A172 (cell line): ENCODE measurements at regions not wholly inside any gene's neighbourhood (a gene's known extent, or its start where the extent isn't known, plus 50 kb on each side); places are given as distances from the start of the nearest gene placed in this dataset.

Experiments
- DNase-seq: peaks from one replicate; pipeline ENCODE4 v3.0.0-alpha.2; 2015; ENCODE audit warnings: low spot score

DNA sequence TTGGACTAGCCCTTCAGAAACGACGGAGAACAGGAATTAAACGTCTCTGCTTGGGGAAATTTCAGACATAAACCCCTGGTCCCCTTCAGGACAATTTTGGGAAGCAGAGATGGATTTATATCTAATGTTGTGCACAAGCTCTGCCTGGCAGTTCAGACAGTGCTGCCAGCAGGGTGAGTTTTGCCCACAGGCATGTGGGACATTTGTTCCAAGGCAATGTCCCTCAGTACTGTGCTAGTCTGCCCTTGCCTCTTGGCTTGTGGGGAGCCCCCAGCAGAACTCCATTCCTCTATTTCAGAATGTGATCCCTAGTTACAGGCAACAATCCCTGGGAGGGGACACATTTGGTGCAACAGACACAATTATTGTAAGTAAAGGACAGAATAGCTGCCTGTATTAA, 76.5 kb upstream of the GPR12 start:
- DNase-seq: no peak

DNA sequence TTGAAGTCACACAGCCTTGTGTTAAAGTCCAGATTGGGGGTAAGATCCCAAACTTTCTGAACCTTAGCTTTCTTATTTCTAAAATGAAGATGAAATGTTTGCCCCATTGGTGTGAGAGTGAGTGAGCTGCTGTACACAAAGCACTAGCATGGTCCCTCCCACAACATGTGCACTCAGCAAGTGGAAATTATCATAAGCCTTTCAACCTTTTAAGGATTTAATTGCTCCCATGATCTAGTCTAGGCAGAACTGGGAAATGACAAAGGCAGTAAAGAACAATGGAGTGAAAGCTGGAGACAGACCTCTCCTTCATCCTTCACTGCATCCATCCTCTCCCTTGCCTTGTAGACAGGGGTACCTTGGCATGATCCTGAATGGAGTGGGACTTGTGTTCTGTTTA, 76.0 kb upstream of the GPR12 start:
- DNase-seq: no peak

DNA sequence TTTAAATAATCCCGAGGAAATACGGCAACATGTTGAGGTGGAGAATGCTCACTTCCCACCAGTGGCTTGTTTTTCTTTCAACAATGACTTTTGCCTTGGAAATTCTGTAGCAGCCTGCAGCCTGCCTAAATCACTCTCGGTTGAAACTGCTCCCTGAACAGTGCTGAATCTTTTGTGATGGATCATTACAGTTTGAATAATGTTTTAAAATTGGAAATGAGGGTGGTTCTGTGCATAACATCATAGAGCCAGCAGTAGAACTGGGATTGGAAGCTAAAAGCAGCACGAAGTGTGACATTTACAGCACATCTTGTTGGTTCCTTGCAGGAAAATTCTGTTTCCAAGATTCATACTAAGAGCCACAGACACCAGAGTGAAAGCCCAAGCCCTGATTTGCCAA, 74.1 kb upstream of the GPR12 start:
- DNase-seq: no peak

DNA sequence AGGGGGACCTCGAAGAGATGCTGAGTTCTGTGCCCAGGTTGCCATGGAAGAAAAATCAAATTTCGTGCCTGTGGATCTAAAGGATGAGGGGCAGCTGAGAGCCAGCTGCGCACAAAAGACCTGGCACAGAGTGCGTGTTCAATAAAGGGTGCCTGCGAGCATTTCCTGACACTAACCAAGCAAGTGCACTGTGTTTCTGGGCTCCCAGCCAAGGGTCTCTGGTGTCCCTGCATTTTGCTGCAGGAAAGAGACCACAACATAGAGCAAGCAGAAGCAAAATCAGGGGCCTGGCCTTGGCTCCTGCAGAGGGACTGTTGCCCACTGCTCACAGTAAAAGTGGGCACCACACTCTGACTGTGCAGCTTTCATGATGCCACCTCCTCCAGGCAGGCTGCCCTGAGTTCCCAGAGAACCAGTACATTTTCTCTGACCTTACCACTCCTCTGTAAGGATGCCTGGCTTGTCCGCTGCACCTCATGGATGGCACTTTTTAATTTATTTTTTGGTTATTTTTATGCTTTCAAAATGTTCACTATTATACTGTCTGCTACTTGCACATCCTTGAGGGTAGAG, 70.8 kb upstream of the GPR12 start:
- no peak for DNase-seq

DNA sequence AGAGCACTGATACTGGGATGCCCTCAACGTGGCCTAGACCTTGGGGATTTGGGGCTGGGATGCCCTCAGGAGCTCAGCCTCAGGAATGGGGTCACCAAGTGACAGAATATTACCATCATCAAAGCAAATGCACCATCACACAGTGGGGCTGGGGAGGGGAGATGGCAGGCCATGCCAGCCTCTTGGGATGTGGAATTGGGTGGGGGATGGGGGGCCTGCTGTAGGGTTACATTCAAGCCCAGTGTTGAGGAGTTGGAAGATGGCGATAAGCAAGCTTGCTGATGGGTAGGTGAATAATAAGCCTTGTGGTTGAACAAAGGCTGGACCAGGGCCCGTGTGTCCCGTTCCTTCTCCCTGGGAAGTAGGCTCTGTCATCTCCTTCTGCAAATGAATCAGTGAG, 69.1 kb upstream of the GPR12 start:
- no peak for DNase-seq

DNA sequence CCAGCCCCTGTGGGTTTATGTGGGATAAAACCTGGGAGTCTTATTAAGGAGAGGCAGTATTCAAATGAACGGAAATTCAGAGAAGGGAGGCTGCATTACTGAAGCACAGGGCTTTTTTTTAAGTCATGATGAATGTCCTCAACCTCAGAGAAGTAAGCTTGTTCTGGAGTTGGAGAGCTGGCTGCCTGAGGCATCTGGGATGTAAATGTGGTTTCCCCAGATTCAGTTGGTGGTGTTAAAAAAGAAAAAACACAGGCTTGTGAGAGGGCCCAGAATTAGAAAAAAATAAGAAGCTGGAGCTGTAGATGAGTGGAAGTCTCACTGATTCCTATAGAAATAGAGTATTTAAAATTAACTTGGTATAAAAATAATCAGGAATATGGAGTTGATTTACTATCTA, 64.0 kb upstream of the GPR12 start:
- DNase-seq: no peak

DNA sequence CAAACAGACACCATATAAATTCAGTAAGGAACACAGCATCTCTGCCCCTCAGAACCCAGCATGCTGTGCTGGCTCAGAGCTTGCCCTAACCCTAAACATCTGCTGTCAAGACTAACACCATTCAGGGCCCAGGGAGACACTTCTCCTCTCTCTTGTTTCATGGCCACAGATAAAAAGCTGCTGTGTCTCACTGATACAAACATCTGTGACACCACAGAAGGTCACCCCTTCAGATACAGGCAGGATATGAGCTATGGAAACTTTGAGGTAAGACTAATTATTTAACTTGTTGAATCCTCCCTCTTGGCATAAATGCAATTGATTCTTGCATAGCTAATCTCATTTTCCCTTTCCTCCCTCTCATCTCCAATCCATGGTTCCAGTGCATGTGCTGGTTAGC, 61.6 kb upstream of the GPR12 start:
- no peak for DNase-seq

DNA sequence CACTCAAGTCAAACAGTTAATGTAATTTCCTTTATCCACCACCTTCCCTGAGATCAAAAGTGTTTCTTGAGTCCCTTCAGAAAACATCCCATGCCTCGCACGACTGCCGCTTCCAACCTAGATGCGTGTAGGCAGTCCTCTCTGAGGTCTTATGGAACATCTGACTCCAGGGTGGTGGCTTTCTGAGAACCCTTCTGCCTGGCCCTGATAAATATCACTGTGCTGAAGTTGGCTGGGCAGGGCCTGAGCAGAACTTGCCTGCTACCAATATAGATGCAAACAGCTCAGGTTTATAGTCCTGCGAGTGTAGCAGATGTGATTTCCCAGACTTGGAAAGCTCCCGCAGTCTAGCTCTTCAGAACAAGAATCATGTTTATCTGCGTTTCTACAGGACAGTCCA, 61.1 kb upstream of the GPR12 start:
- no peak for DNase-seq

DNA sequence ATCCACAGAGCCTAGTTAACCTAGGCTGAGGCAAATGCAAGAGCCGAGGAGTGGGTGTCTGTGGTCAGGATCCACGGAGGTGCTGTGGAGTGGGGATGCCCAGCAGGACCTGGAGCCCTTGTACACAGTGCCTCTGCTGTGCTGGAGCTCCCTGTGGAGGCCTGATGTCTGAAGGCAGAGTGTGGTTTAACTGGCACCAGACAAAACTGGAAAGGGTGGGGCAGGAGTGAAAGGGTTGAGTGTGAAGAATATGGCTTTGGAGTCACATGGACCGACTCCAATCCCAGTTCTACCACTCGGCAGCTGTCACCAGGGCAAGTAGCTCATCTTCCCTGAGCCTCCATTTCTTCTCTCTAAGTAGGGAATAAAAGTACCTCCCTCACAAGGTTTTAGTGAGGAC, 60.3 kb upstream of the GPR12 start:
- no peak for DNase-seq

DNA sequence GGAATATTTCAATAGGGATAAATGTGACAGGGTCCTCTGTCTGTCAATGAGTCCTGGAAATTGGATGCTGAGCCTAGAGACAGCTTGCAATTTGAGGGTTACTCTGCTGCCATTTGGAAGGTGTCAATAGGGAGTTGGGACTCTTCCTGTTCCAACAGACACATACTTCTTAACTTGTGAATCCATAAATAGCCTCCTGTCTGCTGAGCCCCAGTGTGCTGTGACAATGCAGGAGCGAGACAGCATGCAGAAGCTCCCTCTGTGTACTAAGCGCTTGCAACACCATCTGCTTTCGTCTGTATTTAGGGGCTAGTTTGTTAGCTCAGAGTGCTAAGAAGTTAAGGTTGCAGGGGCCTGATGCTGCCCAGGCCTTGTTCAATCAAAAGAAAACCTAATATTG, 58.5 kb upstream of the GPR12 start:
- no peak for DNase-seq

DNA sequence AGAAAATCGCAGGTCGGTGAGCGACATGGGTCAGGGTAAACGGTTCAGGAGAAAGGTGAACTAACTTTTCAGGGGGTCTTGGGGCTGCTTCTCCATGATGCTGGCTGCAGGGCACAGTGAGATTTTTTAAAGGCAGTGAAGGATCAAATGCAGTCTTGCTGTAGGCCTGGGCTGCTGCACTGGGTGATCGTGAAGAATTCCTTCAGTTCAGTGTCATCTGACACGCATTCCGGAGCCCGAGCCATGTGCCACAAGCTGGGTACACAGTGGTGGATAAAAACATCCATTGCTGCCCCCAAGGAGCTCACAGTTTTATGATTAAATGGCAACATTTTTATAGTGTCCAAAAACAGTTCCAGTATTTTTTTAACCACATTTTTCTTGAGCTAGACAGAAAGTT, 56.3 kb upstream of the GPR12 start:
- no peak for DNase-seq

DNA sequence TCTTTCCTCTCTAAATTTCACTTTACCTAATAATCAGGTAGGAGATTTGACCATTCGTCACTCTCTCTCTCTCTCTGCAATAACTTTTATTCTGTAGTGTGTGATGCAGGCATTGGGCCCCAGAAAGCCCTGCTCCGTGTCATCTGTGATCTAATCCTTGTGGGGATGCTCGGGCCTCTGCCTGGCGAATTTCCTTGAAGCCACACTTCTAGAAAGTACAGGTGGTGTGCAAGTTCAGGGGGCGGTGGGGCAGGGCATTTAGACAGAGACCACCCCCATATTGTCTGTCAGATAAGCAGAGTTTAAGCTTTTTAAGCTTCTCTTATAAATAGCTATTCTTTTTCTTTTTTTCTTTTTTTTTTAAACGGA, 53.4 kb upstream of the GPR12 start:
- no peak for DNase-seq

DNA sequence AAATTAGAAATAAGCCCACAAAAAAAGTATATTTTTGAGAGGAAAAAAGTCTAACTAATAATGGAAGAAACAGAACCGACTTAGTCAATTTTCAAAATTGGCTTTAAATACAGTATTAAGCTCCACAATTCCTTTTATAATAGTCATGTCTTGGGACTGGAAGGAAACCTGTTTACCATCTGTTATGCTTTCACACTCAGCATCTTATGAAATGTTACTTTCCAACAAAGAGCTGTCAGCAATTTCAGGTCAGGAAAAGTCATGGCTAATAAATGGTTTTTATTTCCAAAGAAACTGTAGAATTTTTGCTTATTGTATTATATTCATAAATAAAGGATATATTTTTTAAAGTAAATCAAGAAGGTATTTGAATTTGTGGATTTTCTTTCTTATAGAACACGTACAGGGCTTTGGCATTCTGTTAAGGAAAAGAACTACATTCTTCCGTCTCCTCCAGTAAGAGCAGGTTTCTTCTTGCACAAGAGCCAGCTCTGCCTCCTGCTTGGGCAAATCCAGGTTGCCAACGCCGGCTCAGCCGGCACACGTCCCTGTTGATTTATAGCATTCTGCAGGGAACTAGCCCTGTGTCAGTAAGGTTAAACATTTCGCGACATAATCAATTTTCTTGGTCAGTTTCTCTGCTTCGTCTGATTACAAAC, 52.9 kb upstream of the GPR12 start:
- DNase-seq: no peak

DNA sequence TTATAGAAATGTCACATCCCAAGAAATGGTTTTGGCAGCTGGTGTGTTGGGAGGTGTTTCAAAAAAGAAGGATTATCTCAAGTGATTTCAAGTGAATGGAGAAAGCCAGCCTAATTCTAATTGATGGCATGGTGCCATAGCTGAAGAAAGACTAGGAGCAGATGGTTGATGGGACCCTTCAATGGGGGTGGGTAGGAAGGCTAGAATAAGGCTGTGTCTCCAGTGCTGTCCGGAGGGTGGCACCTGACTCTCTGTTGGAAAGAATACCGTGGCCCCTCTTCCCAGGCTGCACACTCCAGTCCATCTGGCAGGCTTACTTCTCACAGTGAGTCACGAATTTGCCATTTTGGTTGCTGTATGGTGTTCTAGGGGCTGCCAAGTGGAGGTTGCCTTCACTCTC, 51.0 kb upstream of the GPR12 start:
- DNase-seq: no peak
